RWPE2 (cell line): ENCODE measurements at regions not wholly inside any gene's neighbourhood (a gene's known extent, or its start where the extent isn't known, plus 50 kb on each side); places are given as distances from the start of the nearest gene placed in this dataset.

Source experiments
- ATAC-seq: fragments of 200-7000 bp; cut with Tn5 transposase; 3 replicates; pipeline ENCODE4 v1.9.1; 2021; ENCODE audit warnings: low read depth
- DNase-seq: peaks from one replicate; pipeline ENCODE4 v3.0.0-alpha.2; 2020; ENCODE audit warnings: low spot score
- H3K27ac ChIP-seq: fragments of 450-650 bp; 2 replicates; pipeline ENCODE4 v1.5.1; 2017; ENCODE audit warnings: mild to moderate bottlenecking; ENCODE audit not compliant: poor library complexity, severe bottlenecking
- H3K27me3 ChIP-seq: fragments of 250-450 bp; sonication (Bioruptor Pico); 2 replicates; pipeline ENCODE4 v1.5.1; 2021; ENCODE audit warnings: mild to moderate bottlenecking, moderate library complexity; ENCODE audit not compliant: insufficient read depth, poor library complexity, severe bottlenecking
- H3K36me3 ChIP-seq: fragments of 250-450 bp; sonication (Bioruptor Pico); 2 replicates; pipeline ENCODE4 v1.5.1; 2020; ENCODE audit warnings: low read depth, mild to moderate bottlenecking, moderate library complexity
- H3K4me1 ChIP-seq: fragments of 250-450 bp; sonication (Bioruptor Pico); 2 replicates; pipeline ENCODE4 v1.5.1; 2021; ENCODE audit warnings: mild to moderate bottlenecking, moderate library complexity; ENCODE audit not compliant: insufficient read depth, poor library complexity, severe bottlenecking
- H3K4me3 ChIP-seq: fragments of 250-450 bp; sonication (Bioruptor Pico); 2 replicates; pipeline ENCODE4 v1.5.1; 2021; ENCODE audit warnings: mild to moderate bottlenecking, moderate library complexity; ENCODE audit not compliant: severe bottlenecking
- H3K9me3 ChIP-seq: fragments of 250-450 bp; sonication (Bioruptor Pico); 2 replicates; pipeline ENCODE4 v1.5.1; 2021; ENCODE audit warnings: mild to moderate bottlenecking, moderate library complexity; ENCODE audit not compliant: severe bottlenecking
- CTCF ChIP-seq: fragments of 450-650 bp; IDR thresholded peaks from one replicate; pipeline ENCODE4 v1.5.1; 2017; ENCODE audit warnings: mild to moderate bottlenecking, moderate library complexity; ENCODE audit not compliant: poor library complexity, severe bottlenecking

GRCh38 chr7:13309535-13309934 lies 622.1 kb downstream of the ARL4A start:
- H3K36me3 ChIP-seq: no peaks in the 10 kb centered on the region
- H3K27ac ChIP-seq: no peak overlapping the region
- H3K4me1 ChIP-seq: no peaks in the 10 kb centered on the region
- TF ChIP-seq CTCF: no peak
- H3K4me3 ChIP-seq: no peak overlapping the region
- no peaks in the 10 kb centered on the region for H3K9me3 ChIP-seq
- no peaks in the 10 kb centered on the region for H3K27me3 ChIP-seq
- DNase-seq (no peak), ATAC-seq (no peak)

GRCh38 chr7:13312307-13312706 lies 624.9 kb downstream of the ARL4A start:
- Histone ChIP-seq H3K9me3 (no peaks in the 10 kb centered on the region), H3K4me3 (no peak overlapping the region), H3K27me3 (no peaks in the 10 kb centered on the region), H3K4me1 (no peaks in the 10 kb centered on the region), H3K27ac (no peak overlapping the region), H3K36me3 (no peaks in the 10 kb centered on the region)
- ATAC-seq (no peak), DNase-seq (no peak)
- no peak for TF ChIP-seq CTCF

GRCh38 chr7:13320333-13320732 lies 632.9 kb downstream of the ARL4A start:
- Histone ChIP-seq H3K27ac (no peak overlapping the region), H3K9me3 (no peaks in the 10 kb centered on the region), H3K4me1 (no peaks in the 10 kb centered on the region), H3K4me3 (no peak overlapping the region), H3K36me3 (no peaks in the 10 kb centered on the region), H3K27me3 (no peaks in the 10 kb centered on the region)
- no peak for TF ChIP-seq CTCF
- DNase-seq: no peak
- no peak for ATAC-seq

GRCh38 chr7:13321316-13321715 lies 633.9 kb downstream of the ARL4A start:
- no peak overlapping the region for H3K27ac ChIP-seq
- no peak for ATAC-seq
- no peaks in the 10 kb centered on the region for H3K36me3 ChIP-seq
- H3K4me1 ChIP-seq: no peaks in the 10 kb centered on the region
- TF ChIP-seq CTCF: no peak
- H3K27me3 ChIP-seq: no peaks in the 10 kb centered on the region
- no peaks in the 10 kb centered on the region for H3K9me3 ChIP-seq
- no peak overlapping the region for H3K4me3 ChIP-seq
- no peak for DNase-seq

- DNase-seq (no peak), ATAC-seq (no peak)
- no peak overlapping the region for H3K27ac ChIP-seq
- H3K9me3 ChIP-seq: no peaks in the 10 kb centered on the region
- no peaks in the 10 kb centered on the region for H3K4me1 ChIP-seq
- no peak overlapping the region for H3K4me3 ChIP-seq
- no peaks in the 10 kb centered on the region for H3K36me3 ChIP-seq
- H3K27me3 ChIP-seq: no peaks in the 10 kb centered on the region
- no peak for TF ChIP-seq CTCF
These were observed 634.7 kb downstream of the ARL4A start for GRCh38 chr7:13322126-13322525.
